Keratinocyte (primary cell): ENCODE measurements at regions not wholly inside any gene's neighbourhood (a gene's known extent, or its start where the extent isn't known, plus 50 kb on each side); places are given as distances from the start of the nearest gene placed in this dataset.

Experiments
- DNase-seq: peaks from one replicate; pipeline ENCODE4 v3.0.0-alpha.2; 2011; ENCODE audit warnings: low read depth, missing footprints, low spot score
- FAIRE-seq: peaks from 2 replicates; lab custom pipeline; 2011; peaks lifted over from hg19 to GRCh38; lab: Jason Lieb, UNC
- H2AFZ ChIP-seq: 2 replicates; pipeline ENCODE4 v1.6.0; 2012; ENCODE audit warnings: low read length, control low read depth, inconsistent platforms; ENCODE audit not compliant: control insufficient read depth
- H3K27ac ChIP-seq: 2 replicates; pipeline ENCODE4 v1.5.1; 2011; ENCODE audit warnings: low read length; ENCODE audit not compliant: control insufficient read depth, insufficient read depth
- H3K27me3 ChIP-seq: 3 replicates; pipeline ENCODE4 v1.6.0; 2011; ENCODE audit warnings: low read length; ENCODE audit not compliant: control insufficient read depth, insufficient read depth; ENCODE audit errors: extremely low read depth
- H3K36me3 ChIP-seq, 2 experiments: 2 replicates in 1 of 2; 3 replicates in 1 of 2; pipeline ENCODE4 v1.5.1; 2011; ENCODE audit warnings: low read length in 2 of 2, mild to moderate bottlenecking in 1 of 2; ENCODE audit not compliant: control insufficient read depth in 2 of 2, insufficient read depth in 2 of 2; ENCODE audit errors: extremely low read depth in 1 of 2
- H3K4me1 ChIP-seq: 3 replicates; pipeline ENCODE4 v1.5.1; 2011; ENCODE audit warnings: low read length; ENCODE audit not compliant: control insufficient read depth, insufficient read depth; ENCODE audit errors: extremely low read depth
- H3K4me2 ChIP-seq: 3 replicates; pipeline ENCODE4 v1.6.0; 2011; ENCODE audit warnings: low read depth, low read length; ENCODE audit not compliant: control insufficient read depth, insufficient read depth; ENCODE audit errors: extremely low read depth
- H3K4me3 ChIP-seq, 3 experiments: fragments of 200-600 bp in 1 of 3; sonication (generic) in 1 of 3; 2 replicates in 2 of 3; 3 replicates in 1 of 3; pipeline ENCODE4 v1.5.1; 2011 to 2016; ENCODE audit warnings: low read length in 3 of 3, mild to moderate bottlenecking in 3 of 3, control low read depth in 2 of 3, inconsistent platforms in 1 of 3, low read depth in 1 of 3, mixed read lengths in 1 of 3, mixed run types in 1 of 3, moderate library complexity in 1 of 3; ENCODE audit not compliant: control insufficient read depth in 2 of 3, insufficient read depth in 2 of 3; ENCODE audit errors: extremely low read depth in 1 of 3
- H3K79me2 ChIP-seq: 2 replicates; pipeline ENCODE4 v1.6.0; 2012; ENCODE audit warnings: low read length; ENCODE audit not compliant: control insufficient read depth, insufficient read depth
- H3K9ac ChIP-seq: 3 replicates; pipeline ENCODE4 v1.6.0; 2011; ENCODE audit warnings: low read length; ENCODE audit not compliant: control insufficient read depth, insufficient read depth; ENCODE audit errors: extremely low read depth
- H3K9me1 ChIP-seq: 3 replicates; pipeline ENCODE4 v1.6.0; 2011; ENCODE audit warnings: low read length; ENCODE audit not compliant: control insufficient read depth, insufficient read depth; ENCODE audit errors: extremely low read depth
- H3K9me3 ChIP-seq: 2 replicates; pipeline ENCODE4 v1.5.1; 2012; ENCODE audit warnings: low read depth, low read length; ENCODE audit not compliant: control insufficient read depth
- H4K20me1 ChIP-seq: 3 replicates; pipeline ENCODE4 v1.6.0; 2011; ENCODE audit warnings: low read length; ENCODE audit not compliant: control insufficient read depth, insufficient read depth; ENCODE audit errors: extremely low read depth
- EZH2 ChIP-seq: IDR thresholded peaks from one replicate; pipeline ENCODE4 v1.6.1; 2012; ENCODE audit warnings: inconsistent platforms, mild to moderate bottlenecking, low read length, moderate library complexity
- dilution Hi-C: fragments of 300-500 bp; cut with MboI; formaldehyde crosslinking; loops from one replicate; pipeline ENCODE4 v1.7.0; 2020; ENCODE audit warnings: low sequenced_read_pairs; ENCODE audit not compliant: extremely low pct_ligation_motif_present
- TF ChIP-seq, protein P1 (sequence below), 3 experiments: IDR thresholded peaks in 1 of 3; conservative IDR thresholded peaks in 1 of 3; optimal IDR thresholded peaks in 1 of 3; 2 replicates in 2 of 3; 3 replicates in 1 of 3; pipeline versions ENCODE3 to v1.5.1; 2011; ENCODE audit warnings: low read length in 3 of 3, mild to moderate bottlenecking in 3 of 3, moderate library complexity in 2 of 3, control low read depth in 1 of 3, inconsistent platforms in 1 of 3; ENCODE audit not compliant: insufficient read depth in 2 of 3; ENCODE audit errors: extremely low read depth in 1 of 3

DNA sequence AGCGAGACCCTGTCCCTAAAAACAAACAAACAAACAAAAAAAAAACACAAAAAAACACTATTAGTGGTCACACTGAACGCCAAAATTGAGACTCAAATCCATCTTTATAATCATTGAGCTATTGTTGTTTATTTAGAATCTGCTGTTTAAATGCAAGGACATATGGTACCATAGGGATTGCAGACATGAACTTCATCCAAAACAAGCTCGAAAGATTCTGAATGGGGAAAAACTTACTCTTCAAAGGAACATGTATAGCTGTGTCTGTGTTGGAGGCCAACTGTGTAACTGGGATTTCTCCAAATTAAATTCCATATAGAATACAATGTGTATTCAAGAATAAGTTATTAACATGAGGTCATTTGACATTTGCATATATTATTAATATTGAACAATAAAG, 74.7 kb upstream of the GPR158 start:
- no peak for DNase-seq
- no peaks in the 10 kb centered on the region for H3K79me2 ChIP-seq
- no peaks in the 10 kb centered on the region for H3K9me3 ChIP-seq
- H3K36me3 ChIP-seq = no peaks in the 10 kb centered on the region
- no peak overlapping the region for H3K9ac ChIP-seq
- peaks cover 8% of the 10 kb centered on the region for H3K27me3 ChIP-seq
- no peak overlapping the region for H3K4me2 ChIP-seq
- no peaks in the 10 kb centered on the region for H4K20me1 ChIP-seq
- no peak overlapping the region for H3K27ac ChIP-seq
- no peaks in the 10 kb centered on the region for H3K4me1 ChIP-seq
- TF ChIP-seq, protein P1, sequence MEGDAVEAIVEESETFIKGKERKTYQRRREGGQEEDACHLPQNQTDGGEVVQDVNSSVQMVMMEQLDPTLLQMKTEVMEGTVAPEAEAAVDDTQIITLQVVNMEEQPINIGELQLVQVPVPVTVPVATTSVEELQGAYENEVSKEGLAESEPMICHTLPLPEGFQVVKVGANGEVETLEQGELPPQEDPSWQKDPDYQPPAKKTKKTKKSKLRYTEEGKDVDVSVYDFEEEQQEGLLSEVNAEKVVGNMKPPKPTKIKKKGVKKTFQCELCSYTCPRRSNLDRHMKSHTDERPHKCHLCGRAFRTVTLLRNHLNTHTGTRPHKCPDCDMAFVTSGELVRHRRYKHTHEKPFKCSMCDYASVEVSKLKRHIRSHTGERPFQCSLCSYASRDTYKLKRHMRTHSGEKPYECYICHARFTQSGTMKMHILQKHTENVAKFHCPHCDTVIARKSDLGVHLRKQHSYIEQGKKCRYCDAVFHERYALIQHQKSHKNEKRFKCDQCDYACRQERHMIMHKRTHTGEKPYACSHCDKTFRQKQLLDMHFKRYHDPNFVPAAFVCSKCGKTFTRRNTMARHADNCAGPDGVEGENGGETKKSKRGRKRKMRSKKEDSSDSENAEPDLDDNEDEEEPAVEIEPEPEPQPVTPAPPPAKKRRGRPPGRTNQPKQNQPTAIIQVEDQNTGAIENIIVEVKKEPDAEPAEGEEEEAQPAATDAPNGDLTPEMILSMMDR (optimal IDR thresholded peaks at IDR 0.05 in 1 of 3, IDR thresholded peaks at IDR 0.05 in 1 of 3, conservative IDR thresholded peaks at IDR 0.05 in 1 of 3; ENCODE audit: extremely low read depth in 1 of 3, insufficient read depth in 2 of 3, low read length in 3 of 3) = no peak
- no peak for TF ChIP-seq EZH2
- H2AFZ ChIP-seq = no peak overlapping the region
- H3K9me1 ChIP-seq = no peaks in the 10 kb centered on the region
- no peak for FAIRE-seq
- dilution Hi-C loops = no loop called here
- no peak overlapping the region for H3K4me3 ChIP-seq

DNA sequence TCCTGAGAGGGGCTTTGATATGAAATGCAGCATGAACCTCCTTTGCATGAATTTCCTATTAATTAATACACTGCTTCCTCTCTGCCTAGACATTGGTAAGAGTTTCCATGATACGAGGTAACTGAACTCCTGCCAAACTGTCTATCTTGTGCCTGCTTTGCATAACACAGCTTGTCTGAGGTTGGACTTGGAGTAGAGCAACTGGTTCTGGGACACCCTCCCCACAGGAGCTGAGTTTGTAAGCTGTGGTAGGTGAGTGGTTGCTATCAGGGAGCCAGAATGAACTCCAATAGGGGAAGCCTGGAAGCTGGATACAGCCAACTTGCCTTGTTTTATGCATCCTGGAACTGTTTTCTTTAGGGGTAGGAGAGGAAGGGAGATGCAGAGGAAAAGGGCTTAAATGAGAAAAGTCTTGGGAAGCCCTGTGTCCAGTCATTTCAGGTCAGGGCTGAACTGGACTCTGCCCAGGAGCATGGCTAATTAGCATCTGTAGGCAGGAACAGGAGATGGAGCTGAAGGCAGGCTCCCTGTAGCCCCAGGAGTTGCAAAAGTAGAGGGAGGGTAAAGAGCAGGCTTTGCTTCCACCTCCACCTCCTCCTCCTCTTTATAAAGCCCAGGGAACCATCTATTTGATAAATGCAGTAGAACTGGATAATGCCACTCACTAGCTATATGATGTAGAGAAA, 73.2 kb upstream of the GPR158 start:
- no peak for TF ChIP-seq EZH2
- TF ChIP-seq, protein P1 (optimal IDR thresholded peaks at IDR 0.05 in 1 of 3, IDR thresholded peaks at IDR 0.05 in 1 of 3, conservative IDR thresholded peaks at IDR 0.05 in 1 of 3; ENCODE audit: extremely low read depth in 1 of 3, insufficient read depth in 2 of 3, low read length in 3 of 3) = no peak
- Histone ChIP-seq H3K9me3 (no peaks in the 10 kb centered on the region), H3K9me1 (no peaks in the 10 kb centered on the region), H3K27me3 (peaks cover 8% of the 10 kb centered on the region), H2AFZ (no peak overlapping the region), H3K36me3 (no peaks in the 10 kb centered on the region), H3K4me2 (no peak overlapping the region), H3K4me3 (no peak overlapping the region), H3K4me1 (no peaks in the 10 kb centered on the region), H3K79me2 (no peaks in the 10 kb centered on the region), H4K20me1 (no peaks in the 10 kb centered on the region), H3K9ac (no peak overlapping the region), H3K27ac (no peak overlapping the region)
- FAIRE-seq (no peak), DNase-seq (no peak)
- dilution Hi-C loops = no loop called here
